ENCODE measurements at regions not wholly inside any gene's neighbourhood (a gene's known extent, or its start where the extent isn't known, plus 50 kb on each side); places are given as distances from the start of the nearest gene placed in this dataset.
"Not testable (repeated sequence)": the region's sequence is repeated elsewhere in the genome, so short reads cannot be mapped to it uniquely, and the experiment has no call there.

GRCh38 chr2:34005901-34006300, 406.8 kb upstream of the FAM98A start:
- DNase-seq (ENCODE audit: low read depth in 2 of 2), result no peak

GRCh38 chr2:34004936-34005335, 405.8 kb upstream of the FAM98A start:
- no peak for DNase-seq (ENCODE audit: low read depth in 2 of 2)

GRCh38 chr2:34003795-34004194, 404.7 kb upstream of the FAM98A start:
- DNase-seq (ENCODE audit: low read depth in 2 of 2), result no peak

- DNase-seq (ENCODE audit: low read depth in 2 of 2), result no peak
Measured at GRCh38 chr2:34001557-34001956, 402.5 kb upstream of the FAM98A start.

- no peak for DNase-seq (ENCODE audit: low read depth in 2 of 2)
Measured at GRCh38 chr2:33984131-33984530, 385.0 kb upstream of the FAM98A start.

- DNase-seq (ENCODE audit: low read depth in 2 of 2), result no peak
Measured at GRCh38 chr2:33978471-33978870, 379.4 kb upstream of the FAM98A start.

- no peak for DNase-seq (ENCODE audit: low read depth in 2 of 2)
Measured at GRCh38 chr2:33975498-33975897, 376.4 kb upstream of the FAM98A start.

- no peak for DNase-seq (ENCODE audit: low read depth in 2 of 2)
Measured at GRCh38 chr2:33967103-33967502, 368.0 kb upstream of the FAM98A start.

GRCh38 chr2:33958591-33958990, 359.5 kb upstream of the FAM98A start:
- no peak for DNase-seq (ENCODE audit: low read depth in 2 of 2)

- no peak for DNase-seq (ENCODE audit: low read depth in 2 of 2)
Measured at GRCh38 chr2:33949371-33949770, 350.3 kb upstream of the FAM98A start.

- no peak for DNase-seq (ENCODE audit: low read depth in 2 of 2)
Measured at GRCh38 chr2:33946193-33946592, 347.1 kb upstream of the FAM98A start.

- no peak for DNase-seq (ENCODE audit: low read depth in 2 of 2)
Measured at GRCh38 chr2:33933203-33933602, 334.1 kb upstream of the FAM98A start.

- DNase-seq (ENCODE audit: low read depth in 2 of 2), result no peak
Measured at GRCh38 chr2:33931164-33931563, 332.1 kb upstream of the FAM98A start.

GRCh38 chr2:33929467-33929866, 330.4 kb upstream of the FAM98A start:
- DNase-seq (ENCODE audit: low read depth in 2 of 2), result no peak

GRCh38 chr2:33927756-33928155, 328.7 kb upstream of the FAM98A start:
- DNase-seq (ENCODE audit: low read depth in 2 of 2), result no peak

- no peak for DNase-seq (ENCODE audit: low read depth in 2 of 2)
Measured at GRCh38 chr2:33925311-33925710, 326.2 kb upstream of the FAM98A start.

- no peak for DNase-seq (ENCODE audit: low read depth in 2 of 2)
Measured at GRCh38 chr2:33924586-33925169, 325.6 kb upstream of the FAM98A start.

- no peak for DNase-seq (ENCODE audit: low read depth in 2 of 2)
Measured at GRCh38 chr2:33917252-33917651, 318.2 kb upstream of the FAM98A start.

GRCh38 chr2:33913071-33913616, 314.0 kb upstream of the FAM98A start:
- no peak for DNase-seq (ENCODE audit: low read depth in 2 of 2)

- no peak for DNase-seq (ENCODE audit: low read depth in 2 of 2)
Measured at GRCh38 chr2:33911327-33911726, 312.2 kb upstream of the FAM98A start.

- DNase-seq (ENCODE audit: low read depth in 2 of 2), result no peak
Measured at GRCh38 chr2:33909945-33910695, 311.0 kb upstream of the FAM98A start.

- no peak for DNase-seq (ENCODE audit: low read depth in 2 of 2)
Measured at GRCh38 chr2:33907866-33908265, 308.8 kb upstream of the FAM98A start.

- DNase-seq (ENCODE audit: low read depth in 2 of 2), result not testable (repeated sequence)
Measured at GRCh38 chr2:33906129-33906528, 307.0 kb upstream of the FAM98A start.

Measured in stimulated activated CD4-positive, alpha-beta T cell treated with anti-CD3 and anti-CD28 coated beads, Interleukin-4, amount 100 ng/mL, for 48 hours (primary cell).